ENCODE measurements at regions not wholly inside any gene's neighbourhood (a gene's known extent, or its start where the extent isn't known, plus 50 kb on each side); places are given as distances from the start of the nearest gene placed in this dataset.

DNA sequence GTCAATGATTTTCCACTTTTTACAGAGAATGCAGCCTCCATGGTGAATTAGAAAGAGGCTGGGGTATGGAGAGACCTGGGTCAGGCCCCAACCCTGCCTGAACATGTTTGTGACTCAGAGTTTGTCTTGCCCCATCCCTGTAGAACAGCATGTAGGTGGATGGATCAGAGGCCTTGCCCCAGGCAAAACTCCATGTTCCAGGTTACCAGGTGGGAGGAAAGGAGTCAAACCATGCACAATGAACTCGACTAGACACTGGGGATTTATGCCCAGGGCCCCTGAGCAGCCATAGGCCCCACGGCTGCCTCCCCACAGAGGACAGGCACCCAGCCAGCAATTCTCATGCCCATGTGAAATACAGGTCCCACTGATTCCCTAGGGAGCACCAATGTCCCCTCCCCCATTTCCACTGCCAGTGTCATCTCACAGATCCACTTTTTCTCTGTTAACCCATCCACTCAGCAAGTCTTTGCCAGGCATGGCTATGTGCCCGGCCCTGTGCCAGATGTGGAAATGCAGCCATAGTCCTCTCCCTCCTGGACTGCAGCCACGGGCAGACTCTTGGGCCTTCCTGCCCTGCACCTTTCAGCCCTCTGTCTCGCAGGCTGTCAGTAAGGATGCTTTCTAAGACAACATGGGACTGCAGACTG lies 737.8 kb upstream of the HS6ST1 start:
- intact Hi-C loops (cut with DNase I) = no loop called here
- DNase-seq = no peak
- no peak for ATAC-seq (ENCODE audit: poor library complexity)

DNA sequence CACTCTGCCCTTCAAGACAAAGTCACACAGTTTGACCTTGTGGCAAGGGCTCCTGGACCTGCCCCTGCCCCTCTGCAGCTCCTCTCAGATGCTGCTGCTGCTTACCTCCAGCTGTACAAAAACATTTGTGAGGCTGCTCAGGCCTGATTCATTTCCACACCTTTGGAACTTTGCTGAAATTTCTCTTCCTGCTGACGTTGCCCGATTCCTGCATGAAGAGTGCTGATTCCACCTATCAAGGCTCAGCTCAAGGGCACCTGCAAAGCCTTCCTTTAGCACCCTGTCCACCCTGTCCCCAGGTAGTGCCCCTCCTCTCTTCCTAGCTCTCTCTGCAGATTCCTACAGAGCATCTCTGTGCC lies 738.3 kb upstream of the HS6ST1 start:
- ATAC-seq (ENCODE audit: poor library complexity) (no peak), DNase-seq (no peak)
- intact Hi-C loops (cut with DNase I) = no loop called here

DNA sequence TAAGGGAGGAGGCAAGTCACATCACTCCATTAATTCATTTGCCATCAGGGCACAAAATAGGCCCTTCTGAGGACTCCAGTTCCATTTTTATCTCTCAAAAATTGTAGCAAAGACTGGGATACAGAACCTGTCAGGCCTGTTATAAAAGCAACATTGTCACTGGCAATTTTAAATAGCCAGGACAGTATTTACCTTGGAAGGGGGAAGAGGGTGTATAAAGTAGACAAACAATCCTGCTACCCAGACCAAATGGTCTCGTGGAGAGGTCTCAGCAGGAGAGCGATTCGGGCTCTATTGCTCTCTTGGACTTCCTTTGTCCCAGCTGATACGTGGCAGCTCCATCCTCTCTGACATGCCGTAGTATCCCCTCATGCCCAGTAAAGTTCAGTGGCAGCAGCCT lies 740.3 kb upstream of the HS6ST1 start:
- ATAC-seq (ENCODE audit: poor library complexity) = no peak
- intact Hi-C loops (cut with DNase I) = no loop called here
- DNase-seq = no peak

DNA sequence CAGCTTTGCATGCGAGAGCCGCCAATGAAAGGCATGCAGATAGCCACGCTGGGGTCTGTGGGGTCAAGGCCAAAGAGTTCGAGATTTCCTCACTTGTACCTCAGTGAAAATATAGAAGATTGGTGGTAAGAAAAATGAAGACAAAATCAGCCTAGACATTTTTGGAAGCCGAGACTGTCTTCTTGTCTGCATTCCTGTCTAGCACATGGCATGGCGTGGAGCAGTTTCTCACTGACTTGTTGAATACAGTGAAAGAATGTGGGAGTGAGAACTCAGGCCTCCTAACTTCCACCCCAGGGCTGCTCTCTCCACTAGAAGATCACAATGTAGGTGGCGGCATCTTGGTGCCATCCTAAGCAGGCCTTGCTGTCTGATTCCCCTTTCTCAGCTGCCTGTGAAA lies 740.8 kb upstream of the HS6ST1 start:
- DNase-seq = no peak
- intact Hi-C loops (cut with DNase I) = no loop called here
- no peak for ATAC-seq (ENCODE audit: poor library complexity)

DNA sequence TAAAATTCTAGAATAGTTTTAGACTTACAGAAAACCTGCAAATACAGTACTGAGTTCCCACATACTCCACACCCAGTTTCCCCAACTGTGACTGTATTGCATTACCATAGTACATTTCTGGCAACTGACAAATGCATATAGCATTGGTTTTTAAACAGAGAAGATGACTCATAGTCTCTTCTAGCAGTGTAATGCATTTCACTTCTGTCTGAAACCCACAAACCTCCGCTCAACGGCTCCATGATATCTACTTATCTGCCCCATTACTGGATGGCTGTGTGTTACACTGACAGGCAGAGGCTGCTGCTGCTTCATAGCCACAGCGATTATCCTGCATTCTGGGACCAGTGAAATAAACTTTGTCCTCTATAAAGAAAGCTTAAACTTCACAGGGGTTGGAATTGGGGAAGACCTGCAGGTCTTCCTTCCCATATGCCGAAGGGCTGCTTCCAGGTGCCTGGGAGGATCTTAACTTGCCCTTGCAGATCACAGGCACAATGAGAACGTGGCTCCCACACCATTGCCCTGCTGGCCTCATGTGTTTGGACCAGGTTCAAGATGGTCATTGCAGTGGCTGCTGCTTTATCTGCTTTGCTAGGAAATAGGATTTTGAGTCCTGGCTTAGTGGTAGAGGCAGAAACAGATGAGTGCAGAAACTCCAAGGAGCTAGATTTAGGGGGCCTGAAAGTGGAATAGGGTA lies 742.6 kb upstream of the HS6ST1 start:
- DNase-seq (no peak), ATAC-seq (ENCODE audit: poor library complexity) (no peak)
- intact Hi-C loops (cut with DNase I) = no loop called here

DNA sequence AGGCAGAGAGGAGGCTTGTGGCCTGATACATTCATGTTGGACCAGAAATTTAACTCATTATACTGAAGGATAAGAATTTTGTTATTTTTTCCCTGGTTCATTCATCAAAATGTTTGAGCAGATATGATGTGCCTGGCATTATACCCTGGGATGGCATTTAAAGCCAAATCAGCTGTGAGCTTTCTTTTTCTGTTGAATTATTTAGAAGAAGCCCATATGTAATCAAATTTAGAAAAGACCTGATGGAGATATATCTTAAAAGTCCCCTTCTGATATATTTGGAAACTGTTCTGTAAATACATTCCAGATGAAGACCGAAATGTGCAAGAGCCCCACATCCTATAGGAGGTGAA lies 743.1 kb upstream of the HS6ST1 start:
- ATAC-seq (ENCODE audit: poor library complexity) (no peak), DNase-seq (no peak)
- intact Hi-C loops (cut with DNase I) = no loop called here

DNA sequence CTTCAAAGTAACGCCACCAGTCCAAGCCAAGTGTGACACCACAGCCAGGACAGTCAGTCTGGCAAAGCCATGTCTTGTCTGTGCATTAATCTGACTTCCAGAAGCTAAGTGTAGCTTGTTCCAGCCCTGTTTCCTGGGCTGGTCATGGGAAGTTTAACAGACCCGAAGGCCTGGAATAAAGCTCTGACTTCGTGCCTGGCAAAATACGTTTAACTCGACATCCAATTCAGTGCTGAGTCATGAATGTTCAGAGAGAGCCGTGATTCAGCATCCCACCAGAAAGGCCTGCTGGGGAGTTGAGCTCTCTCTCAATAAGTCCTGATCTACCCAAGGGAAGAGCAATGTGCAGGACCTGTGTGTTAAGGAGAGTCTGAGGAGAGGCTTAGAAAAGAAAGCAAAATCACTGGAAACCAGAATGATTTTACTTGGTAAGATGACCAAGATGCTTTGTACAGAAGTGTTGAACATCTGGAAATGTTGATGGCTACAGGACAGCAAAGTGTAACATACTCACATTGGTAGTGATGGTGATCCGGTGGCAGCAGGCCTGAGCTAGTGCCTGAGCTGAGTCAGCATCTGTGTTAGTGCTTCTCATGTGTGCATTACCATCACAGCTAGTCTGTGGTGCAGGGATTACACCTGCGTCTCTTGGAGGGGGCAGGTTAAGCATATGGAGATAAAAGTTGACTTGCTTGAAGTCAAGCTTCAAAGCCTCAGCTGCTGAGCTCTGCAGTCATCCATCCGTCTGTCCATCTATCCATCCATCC lies 743.7 kb upstream of the HS6ST1 start:
- intact Hi-C loops (cut with DNase I) = no loop called here
- ATAC-seq (ENCODE audit: poor library complexity) = no peak
- DNase-seq = no peak

DNA sequence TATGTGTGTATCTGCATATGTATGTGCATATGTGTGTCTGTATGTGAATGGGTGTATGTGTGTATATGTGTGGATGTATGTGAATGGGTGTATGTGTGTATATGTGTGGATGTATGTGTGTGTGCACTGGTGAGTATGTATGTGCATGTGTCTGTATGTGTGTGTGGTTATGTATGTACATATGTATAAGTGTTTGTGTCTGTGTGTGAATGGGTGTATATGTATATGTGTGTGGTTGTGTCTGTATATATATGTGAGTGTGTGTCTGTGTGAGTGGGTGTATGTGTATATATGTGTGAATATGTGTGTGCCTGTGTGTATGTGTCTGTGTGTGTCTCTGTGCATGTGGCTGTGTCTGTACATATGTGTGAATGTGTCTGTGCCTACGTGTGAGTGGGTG lies 748.4 kb upstream of the HS6ST1 start:
- DNase-seq (no peak), ATAC-seq (ENCODE audit: poor library complexity) (no peak)
- intact Hi-C loops (cut with DNase I) = no loop called here

DNA sequence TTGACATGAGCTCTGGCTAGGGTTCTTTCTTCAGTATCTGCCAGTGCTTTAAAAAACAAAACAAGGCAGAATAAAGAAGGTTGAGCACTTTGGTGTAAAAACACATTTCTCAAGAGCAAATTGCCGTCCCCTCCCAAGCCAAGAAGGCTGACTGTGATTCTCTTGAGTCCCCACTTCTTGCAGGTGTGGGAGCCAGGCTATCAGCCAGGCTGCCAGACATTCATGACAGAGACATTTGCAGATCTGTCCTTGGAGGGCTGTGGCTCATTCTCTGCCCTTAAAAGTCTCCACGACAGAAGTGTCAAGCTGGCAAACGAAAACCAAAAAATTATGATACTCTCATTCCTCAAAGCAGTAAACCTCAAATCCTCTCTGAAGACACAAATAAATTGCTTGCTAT lies 749.3 kb upstream of the HS6ST1 start:
- DNase-seq (no peak), ATAC-seq (ENCODE audit: poor library complexity) (no peak)
- intact Hi-C loops (cut with DNase I) = no loop called here

DNA sequence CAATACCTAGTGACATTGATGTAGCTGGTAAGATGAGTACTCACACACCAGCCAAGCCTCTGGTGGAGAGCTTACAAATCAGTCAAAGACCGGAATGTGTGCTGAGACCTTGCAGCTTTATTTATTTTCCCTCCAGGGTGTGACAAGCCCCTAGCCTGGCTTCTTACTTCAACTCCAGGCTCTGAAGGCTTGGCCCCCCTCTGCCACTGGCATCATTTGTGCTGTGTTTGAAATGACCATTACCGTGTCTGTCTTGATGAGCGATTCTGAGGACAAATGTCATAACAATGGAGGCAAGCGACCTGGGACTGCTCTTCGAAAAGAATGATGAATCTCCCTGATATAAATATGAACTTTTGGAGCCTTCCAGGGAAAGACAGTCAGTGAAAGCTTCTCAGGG lies 749.9 kb upstream of the HS6ST1 start:
- intact Hi-C loops (cut with DNase I) = no loop called here
- ATAC-seq (ENCODE audit: poor library complexity) (no peak), DNase-seq (no peak)

DNA sequence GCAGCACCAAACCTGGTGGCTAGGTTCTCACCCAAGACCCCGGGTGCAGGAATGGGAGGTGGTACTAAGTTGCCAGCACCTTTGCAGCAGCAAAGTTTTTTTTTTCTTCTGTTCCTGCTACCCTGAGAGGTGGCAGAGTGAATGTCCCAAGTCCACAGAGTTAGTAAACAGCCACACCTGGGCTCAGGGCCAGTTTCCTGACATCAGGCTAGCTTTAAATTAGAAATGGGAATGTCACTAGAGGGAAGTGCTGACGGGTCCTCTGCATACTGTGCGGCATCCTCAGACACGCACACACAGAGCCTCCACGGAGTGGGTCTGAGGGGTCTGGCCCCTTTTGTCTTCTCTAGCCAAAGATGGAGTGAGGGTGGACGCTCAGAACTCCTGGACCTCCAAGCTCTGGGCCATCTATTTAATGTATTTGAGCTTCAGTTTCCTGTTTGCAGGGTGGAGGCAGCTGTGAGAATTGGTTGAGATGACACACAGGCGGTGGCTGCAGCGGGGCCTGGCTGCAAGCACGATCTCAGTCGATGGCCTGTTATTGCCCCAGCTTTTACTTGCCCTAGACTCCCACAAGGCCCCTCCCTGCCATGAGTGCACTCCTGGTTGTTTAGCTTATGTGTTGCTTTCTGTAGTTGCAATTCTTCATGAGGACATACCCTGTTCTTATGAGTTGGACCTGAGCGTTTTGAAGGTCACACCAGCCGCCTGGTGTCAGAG lies 751.4 kb upstream of the HS6ST1 start:
- intact Hi-C loops (cut with DNase I) = no loop called here
- peak; percentile 96 for ATAC-seq (ENCODE audit: poor library complexity)

DNA sequence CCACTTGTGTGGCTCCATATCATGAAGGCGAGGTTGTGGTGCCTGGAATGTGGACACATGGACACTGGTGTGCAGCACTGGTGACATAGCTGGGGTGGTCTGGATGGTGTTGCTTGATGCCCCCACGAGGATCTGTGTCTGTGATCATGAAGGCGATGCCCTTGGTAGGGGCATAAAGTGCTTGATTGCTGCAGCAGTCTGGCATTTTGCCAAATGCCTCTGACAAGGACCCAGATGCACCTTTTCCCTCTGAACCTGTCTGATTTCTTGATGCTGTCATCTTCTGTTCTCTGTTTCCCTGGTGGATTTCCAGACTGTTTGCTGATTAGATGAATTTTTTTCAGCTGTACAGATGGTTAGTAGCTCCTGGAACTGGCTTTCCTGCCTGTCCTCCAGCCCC lies 752.0 kb upstream of the HS6ST1 start:
- DNase-seq = no peak
- ATAC-seq (ENCODE audit: poor library complexity) = no peak
- intact Hi-C loops (cut with DNase I) = no loop called here

More for the DNA sequence above, 751.4 kb upstream of the HS6ST1 start:
- peak; percentile 61 for DNase-seq

DNA sequence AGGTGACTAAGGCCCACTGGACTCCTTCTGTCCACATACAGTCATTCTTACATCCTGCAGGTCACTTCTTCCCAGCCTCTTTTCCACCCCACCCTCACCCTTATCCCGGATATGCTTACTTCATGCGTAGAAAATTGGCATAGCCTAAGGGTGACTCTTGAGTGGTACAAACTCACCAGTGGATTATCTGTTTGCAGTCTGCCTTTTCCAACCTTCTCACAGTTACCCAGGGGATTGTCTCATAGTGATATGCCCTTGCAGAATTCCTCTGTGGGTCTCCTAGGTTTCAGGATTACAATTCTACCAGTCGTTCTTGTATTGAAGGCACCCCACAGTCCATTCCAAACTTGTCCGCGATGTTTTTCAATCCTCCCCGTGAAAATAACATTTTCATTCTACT lies 752.9 kb upstream of the HS6ST1 start:
- DNase-seq = no peak
- intact Hi-C loops (cut with DNase I) = no loop called here
- no peak for ATAC-seq (ENCODE audit: poor library complexity)

DNA sequence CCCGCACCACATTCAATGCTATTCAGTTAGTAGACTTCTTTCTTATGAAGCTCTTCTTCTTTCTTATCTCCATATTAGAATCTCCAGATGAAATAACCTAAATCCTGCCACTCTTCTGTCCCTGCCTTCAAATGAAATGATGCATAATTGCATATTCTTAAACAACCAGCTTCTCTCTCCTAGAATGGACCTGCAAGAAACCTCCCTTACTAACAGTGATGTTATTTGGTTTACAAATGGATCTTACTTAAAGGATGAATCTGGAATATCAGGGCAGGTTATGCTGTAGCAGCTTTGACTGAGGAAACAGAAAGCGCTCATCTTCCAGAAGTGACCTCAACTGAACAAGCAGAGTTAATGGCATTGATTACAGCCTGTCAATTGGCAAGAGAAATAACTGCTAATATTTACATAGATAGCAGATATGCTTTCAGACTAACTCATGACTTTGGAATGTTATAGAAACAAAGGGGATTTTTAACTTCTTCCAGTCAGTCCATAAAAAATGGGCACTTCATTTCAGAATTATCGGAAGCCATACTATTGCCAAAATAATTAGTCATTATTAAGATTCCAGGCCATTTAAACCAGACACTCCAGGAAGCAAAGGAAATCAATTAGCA lies 755.7 kb upstream of the HS6ST1 start:
- intact Hi-C loops (cut with DNase I) = no loop called here
- ATAC-seq (ENCODE audit: poor library complexity) = no peak

DNA sequence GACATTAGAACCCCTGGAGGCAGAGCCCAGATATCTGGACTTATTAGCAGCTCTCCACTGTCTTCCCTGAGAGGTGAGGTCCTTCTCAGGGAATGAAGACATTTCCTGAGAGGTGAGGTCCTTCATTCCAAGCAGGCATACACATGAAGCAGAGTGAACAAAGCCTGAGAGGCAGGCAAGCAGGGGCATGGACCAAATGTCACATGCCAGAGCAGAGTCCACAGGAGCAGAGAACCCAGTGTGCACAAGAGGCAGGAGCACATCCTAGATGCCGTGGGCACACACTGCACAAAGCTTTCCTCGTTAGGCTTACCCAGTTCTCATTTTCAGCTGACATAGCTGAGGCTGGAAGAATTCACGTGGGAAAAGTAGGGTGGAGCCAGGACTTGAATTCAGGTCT lies 759.9 kb upstream of the HS6ST1 start:
- intact Hi-C loops (cut with DNase I) = no loop called here
- no peak for ATAC-seq (ENCODE audit: poor library complexity)
- no peak for DNase-seq

More for the DNA sequence above, 755.7 kb upstream of the HS6ST1 start:
- no peak for DNase-seq

DNA sequence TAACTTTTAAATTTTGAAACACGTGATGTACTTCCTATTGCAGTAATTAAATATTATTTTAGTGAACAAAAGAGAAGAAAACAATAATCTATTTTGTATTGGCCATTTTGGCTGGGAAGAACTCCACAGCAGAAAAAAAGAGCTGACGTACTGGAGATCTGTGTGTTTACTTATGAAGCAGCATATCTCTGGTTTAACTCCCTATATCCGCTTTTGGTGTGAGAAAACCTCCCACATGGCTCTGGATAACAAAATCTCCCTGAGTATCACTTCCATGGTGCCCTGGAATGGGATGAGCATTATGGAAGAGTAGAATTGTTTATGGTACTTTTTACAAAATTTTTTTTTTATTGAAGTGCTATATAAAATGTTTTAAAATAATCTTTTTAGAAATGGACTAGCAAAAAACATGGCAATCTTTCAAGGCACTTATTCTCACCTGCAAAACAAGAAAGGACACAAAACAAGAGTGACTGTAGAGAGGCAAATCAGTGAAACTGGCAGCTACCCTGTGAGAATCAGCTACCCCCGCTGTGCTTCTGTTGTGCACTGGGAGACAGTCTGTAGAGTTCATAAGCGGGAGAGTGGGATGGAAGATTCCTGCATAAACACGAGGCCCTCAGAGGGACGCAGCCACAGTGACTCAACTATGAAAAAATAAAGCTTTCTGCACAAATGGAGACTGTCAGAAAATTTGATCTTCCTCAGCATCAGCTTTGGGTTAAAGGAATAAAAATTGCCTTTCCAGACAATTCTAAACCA lies 762.2 kb upstream of the HS6ST1 start:
- intact Hi-C loops (cut with DNase I) = no loop called here
- no peak for DNase-seq
- ATAC-seq (ENCODE audit: poor library complexity) = no peak

DNA sequence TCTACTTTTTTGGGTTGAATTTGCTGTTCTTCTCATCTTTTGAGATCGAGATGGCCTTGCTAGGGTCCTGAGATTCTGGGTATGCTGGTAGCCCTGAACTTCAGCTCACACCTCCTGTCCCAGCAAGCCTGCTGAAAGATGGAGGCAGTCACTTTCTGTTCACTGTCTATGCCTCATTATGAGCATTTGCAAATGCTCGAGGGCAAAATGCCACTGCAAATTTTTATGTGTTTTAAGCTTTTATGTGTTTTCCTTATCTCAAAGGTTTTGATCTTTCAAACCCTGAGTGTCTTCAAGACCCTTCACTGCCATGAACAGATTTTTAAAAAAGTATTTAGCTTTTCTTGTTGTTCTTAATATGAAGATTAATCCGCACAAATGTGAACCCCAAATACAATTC lies 766.7 kb upstream of the HS6ST1 start:
- ATAC-seq (ENCODE audit: poor library complexity) (no peak), DNase-seq (no peak)
- intact Hi-C loops (cut with DNase I) = no loop called here

DNA sequence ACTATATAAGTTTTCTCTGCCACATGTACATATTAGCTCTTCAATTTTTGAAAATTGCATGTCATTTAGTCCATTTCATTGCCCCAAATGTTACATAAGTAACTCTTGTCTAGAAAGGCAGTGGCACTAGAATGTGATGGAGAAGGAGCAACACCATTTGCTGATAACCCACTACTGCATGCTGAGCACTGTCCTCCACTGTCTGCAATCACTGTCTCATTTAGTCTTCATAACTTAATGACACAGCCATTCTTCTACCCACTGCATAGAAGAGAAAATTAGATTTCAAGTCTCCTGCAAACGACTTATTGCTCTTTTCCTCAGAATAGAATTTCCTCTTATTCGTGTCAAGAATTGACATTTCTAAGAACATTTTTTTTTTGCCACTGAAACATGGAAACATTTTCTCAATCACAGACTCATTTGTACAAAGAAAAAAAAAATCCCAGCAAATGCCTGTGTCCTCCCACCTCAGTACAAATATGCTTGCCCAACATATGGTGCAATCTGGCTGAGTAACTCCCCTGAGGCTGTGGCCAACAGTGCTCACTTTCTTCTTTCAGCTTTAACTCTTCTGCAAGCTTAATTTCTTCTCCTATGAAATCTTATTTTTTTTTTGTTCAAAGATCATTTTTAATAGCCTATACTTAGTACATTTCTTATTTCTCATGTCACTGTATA lies 768.6 kb upstream of the HS6ST1 start:
- ATAC-seq (ENCODE audit: poor library complexity) = peak; percentile 84
- DNase-seq = no peak
- intact Hi-C loops (cut with DNase I) = no loop called here
